Liver (tissue), 8 donors: ENCODE measurements at regions not wholly inside any gene's neighbourhood (a gene's known extent, or its start where the extent isn't known, plus 50 kb on each side); places are given as distances from the start of the nearest gene placed in this dataset.
A peak's percentile ranks its signal among the peaks of the same experiment; 100 is the strongest.

ENCODE experiments used
- DNase-seq: peaks from one replicate; pipeline ENCODE4 v3.0.0-alpha.2; 2017; ENCODE audit warnings: low spot score
- H3K27ac ChIP-seq, 2 donors: one replicate each; pipeline ENCODE4 v1.7.0; 2013; ENCODE audit warnings: inconsistent platforms in 2 of 2, low read length in 2 of 2, control low read depth in 1 of 2, low read depth in 1 of 2, mild to moderate bottlenecking in 1 of 2
- H3K27me3 ChIP-seq, 4 donors: one replicate each; pipeline versions ENCODE4 v1.6.1 to v1.7.0; 2013; ENCODE audit warnings: low read length in 3 of 4, inconsistent platforms in 1 of 4, mild to moderate bottlenecking in 1 of 4, moderate library complexity in 1 of 4; ENCODE audit not compliant: control insufficient read depth in 4 of 4, insufficient read depth in 4 of 4
- H3K36me3 ChIP-seq, 4 donors: one replicate each; pipeline versions ENCODE4 v1.6.1 to v1.7.0; 2013; ENCODE audit warnings: low read length in 3 of 4, mild to moderate bottlenecking in 3 of 4, low read depth in 1 of 4, moderate library complexity in 1 of 4; ENCODE audit not compliant: control insufficient read depth in 4 of 4, insufficient read depth in 3 of 4
- H3K4me1 ChIP-seq, 4 donors: one replicate each; pipeline versions ENCODE4 v1.6.1 to v1.7.0; 2013; ENCODE audit warnings: low read length in 3 of 4, mild to moderate bottlenecking in 3 of 4, moderate library complexity in 1 of 4; ENCODE audit not compliant: control insufficient read depth in 4 of 4, insufficient read depth in 4 of 4
- H3K4me3 ChIP-seq, 3 donors: one replicate each; pipeline versions ENCODE4 v1.6.1 to v1.7.0; 2013; ENCODE audit warnings: low read length in 3 of 3, control low read depth in 1 of 3, low read depth in 1 of 3, mild to moderate bottlenecking in 1 of 3
- H3K9ac ChIP-seq, 2 donors: one replicate each; pipeline ENCODE4 v1.7.0; 2013; ENCODE audit warnings: low read length in 2 of 2, mild to moderate bottlenecking in 2 of 2, moderate library complexity in 2 of 2, control low read depth in 1 of 2, low read depth in 1 of 2
- H3K9me3 ChIP-seq, 4 donors: one replicate each; pipeline versions ENCODE4 v1.6.1 to v1.7.0; 2013; ENCODE audit warnings: low read length in 3 of 4; ENCODE audit not compliant: control insufficient read depth in 4 of 4
- EGR1 ChIP-seq, 2 donors: IDR thresholded peaks; 2 replicates each; pipeline ENCODE4 v1.6.1; 2016 to 2018; ENCODE audit warnings: antibody characterized with exemption in 2 of 2, low read depth in 2 of 2
- FOXA1 ChIP-seq: IDR thresholded peaks from 2 replicates; pipeline ENCODE4 v1.6.1; 2016; ENCODE audit warnings: antibody characterized with exemption
- FOXA2 ChIP-seq: IDR thresholded peaks from 2 replicates; pipeline ENCODE4 v1.6.1; 2016; ENCODE audit warnings: antibody characterized with exemption
- HNF4A ChIP-seq, 2 donors: conservative IDR thresholded peaks; 2 replicates each; pipeline ENCODE4 v1.6.1; 2016; ENCODE audit warnings: antibody characterized with exemption in 2 of 2, mild to moderate bottlenecking in 2 of 2
- HNF4G ChIP-seq: IDR thresholded peaks from 2 replicates; pipeline ENCODE4 v1.6.1; 2016; ENCODE audit warnings: antibody characterized with exemption
- JUND ChIP-seq, 2 donors: IDR thresholded peaks; 2 replicates each; pipeline ENCODE4 v1.6.1; 2016; ENCODE audit warnings: antibody characterized with exemption in 2 of 2
- RAD21 ChIP-seq, 2 donors: IDR thresholded peaks; 2 replicates each; pipeline ENCODE4 v1.6.1; 2016; ENCODE audit warnings: antibody characterized with exemption in 2 of 2, mild to moderate bottlenecking in 2 of 2
- RXRA ChIP-seq, 2 donors: IDR thresholded peaks; 2 replicates each; pipeline ENCODE4 v1.6.1; 2017 to 2018; ENCODE audit warnings: antibody characterized with exemption in 2 of 2, mild to moderate bottlenecking in 1 of 2
- SP1 ChIP-seq: IDR thresholded peaks from 2 replicates; pipeline ENCODE4 v1.6.1; 2018; ENCODE audit warnings: antibody characterized with exemption, mild to moderate bottlenecking
- TAF1 ChIP-seq: conservative IDR thresholded peaks from 2 replicates; pipeline ENCODE4 v1.6.1; 2016; ENCODE audit warnings: antibody characterized with exemption, mild to moderate bottlenecking
- YY1 ChIP-seq: IDR thresholded peaks from 2 replicates; pipeline ENCODE4 v1.6.1; 2016; ENCODE audit warnings: antibody characterized with exemption, mild to moderate bottlenecking
- WGBS: extraction: QIAGEN DNeasy Blood & Tissue Kit; methylation state at CpG from one replicate; pipeline ENCODE4 v1.1.7; 2013; 5-methylcytosine and 5-hydroxymethylcytosine counted together
- TF ChIP-seq, protein P1 (sequence below): fragments of 150-350 bp; IDR thresholded peaks from 2 replicates; pipeline ENCODE4 v1.5.1; 2017; ENCODE audit warnings: improper control_type of control experiment, low read depth, low read length; ENCODE audit not compliant: missing input control
- TF ChIP-seq, protein P2 (sequence below): IDR thresholded peaks from 2 replicates; pipeline ENCODE4 v1.6.1; 2016; ENCODE audit warnings: antibody characterized with exemption
- TF ChIP-seq, protein P3 (sequence below): IDR thresholded peaks from 2 replicates; pipeline ENCODE4 v1.6.1; 2016; ENCODE audit warnings: antibody characterized with exemption
- TF ChIP-seq, protein P4 (sequence below): IDR thresholded peaks from 2 replicates; pipeline ENCODE4 v1.6.1; 2016; ENCODE audit warnings: antibody characterized with exemption
- TF ChIP-seq, protein P5 (sequence below): IDR thresholded peaks from 2 replicates; pipeline ENCODE4 v1.6.1; 2016; ENCODE audit warnings: antibody characterized with exemption, mild to moderate bottlenecking
- donor health status: healthy.
- donor health status: healthy.
- donor health status: healthy.
- donor health status: healthy.
- donor health status: healthy.

DNA sequence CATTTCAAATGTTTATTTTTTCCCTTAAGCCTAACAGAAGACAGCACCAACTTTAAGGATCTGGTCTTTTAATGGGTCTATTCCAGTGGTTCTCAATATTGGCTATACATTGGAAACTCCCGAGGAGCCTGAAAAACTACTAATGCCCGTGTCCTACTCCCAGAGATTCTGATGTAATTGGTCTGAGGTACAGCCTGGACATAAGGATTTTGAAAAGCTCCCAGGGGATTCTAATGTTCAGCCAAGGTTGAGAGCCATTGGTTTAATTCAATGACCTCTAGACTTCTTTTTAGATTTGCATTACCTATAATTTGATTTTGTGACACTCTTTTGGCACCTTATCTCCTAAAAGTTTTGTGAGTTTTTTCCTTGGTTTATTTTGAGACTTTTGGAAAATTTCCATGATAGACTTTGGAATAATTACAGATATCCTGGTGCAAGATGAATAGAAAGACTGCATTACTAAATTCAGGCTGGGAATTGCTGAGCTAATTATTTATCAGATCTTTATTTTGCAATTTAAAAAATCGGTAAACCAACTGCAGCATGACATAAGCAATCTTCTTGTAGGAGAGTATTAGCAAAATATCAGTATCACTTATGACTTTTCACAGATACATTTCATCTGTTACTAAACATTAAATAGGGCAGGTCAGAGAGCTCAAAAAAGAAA, 91.5 kb upstream of the ELL2 start:
- H3K9ac ChIP-seq, result no peak overlapping the region
- no peaks in the 10 kb centered on the region for H3K36me3 ChIP-seq
- peak overlapping the region; percentile 54 to 80 for H3K27ac ChIP-seq
- H3K4me3 ChIP-seq, result no peak overlapping the region
- 42% methylated on average over 3 of the region's 3 CpGs for WGBS
- no peaks in the 10 kb centered on the region for H3K27me3 ChIP-seq
- TF ChIP-seq SP1, result peak; percentile 41
- peak; percentile 22 to 34 for TF ChIP-seq JUND (IDR thresholded peaks at IDR 0.05)
- peak in 1 of 2 donors; percentile 28 for TF ChIP-seq EGR1 (IDR thresholded peaks at IDR 0.05; ENCODE audit: low read depth in 2 of 2)
- TF ChIP-seq, protein P1, sequence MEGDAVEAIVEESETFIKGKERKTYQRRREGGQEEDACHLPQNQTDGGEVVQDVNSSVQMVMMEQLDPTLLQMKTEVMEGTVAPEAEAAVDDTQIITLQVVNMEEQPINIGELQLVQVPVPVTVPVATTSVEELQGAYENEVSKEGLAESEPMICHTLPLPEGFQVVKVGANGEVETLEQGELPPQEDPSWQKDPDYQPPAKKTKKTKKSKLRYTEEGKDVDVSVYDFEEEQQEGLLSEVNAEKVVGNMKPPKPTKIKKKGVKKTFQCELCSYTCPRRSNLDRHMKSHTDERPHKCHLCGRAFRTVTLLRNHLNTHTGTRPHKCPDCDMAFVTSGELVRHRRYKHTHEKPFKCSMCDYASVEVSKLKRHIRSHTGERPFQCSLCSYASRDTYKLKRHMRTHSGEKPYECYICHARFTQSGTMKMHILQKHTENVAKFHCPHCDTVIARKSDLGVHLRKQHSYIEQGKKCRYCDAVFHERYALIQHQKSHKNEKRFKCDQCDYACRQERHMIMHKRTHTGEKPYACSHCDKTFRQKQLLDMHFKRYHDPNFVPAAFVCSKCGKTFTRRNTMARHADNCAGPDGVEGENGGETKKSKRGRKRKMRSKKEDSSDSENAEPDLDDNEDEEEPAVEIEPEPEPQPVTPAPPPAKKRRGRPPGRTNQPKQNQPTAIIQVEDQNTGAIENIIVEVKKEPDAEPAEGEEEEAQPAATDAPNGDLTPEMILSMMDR, result no peak
- no peak for TF ChIP-seq TAF1
- TF ChIP-seq YY1, result no peak
- TF ChIP-seq, protein P2, sequence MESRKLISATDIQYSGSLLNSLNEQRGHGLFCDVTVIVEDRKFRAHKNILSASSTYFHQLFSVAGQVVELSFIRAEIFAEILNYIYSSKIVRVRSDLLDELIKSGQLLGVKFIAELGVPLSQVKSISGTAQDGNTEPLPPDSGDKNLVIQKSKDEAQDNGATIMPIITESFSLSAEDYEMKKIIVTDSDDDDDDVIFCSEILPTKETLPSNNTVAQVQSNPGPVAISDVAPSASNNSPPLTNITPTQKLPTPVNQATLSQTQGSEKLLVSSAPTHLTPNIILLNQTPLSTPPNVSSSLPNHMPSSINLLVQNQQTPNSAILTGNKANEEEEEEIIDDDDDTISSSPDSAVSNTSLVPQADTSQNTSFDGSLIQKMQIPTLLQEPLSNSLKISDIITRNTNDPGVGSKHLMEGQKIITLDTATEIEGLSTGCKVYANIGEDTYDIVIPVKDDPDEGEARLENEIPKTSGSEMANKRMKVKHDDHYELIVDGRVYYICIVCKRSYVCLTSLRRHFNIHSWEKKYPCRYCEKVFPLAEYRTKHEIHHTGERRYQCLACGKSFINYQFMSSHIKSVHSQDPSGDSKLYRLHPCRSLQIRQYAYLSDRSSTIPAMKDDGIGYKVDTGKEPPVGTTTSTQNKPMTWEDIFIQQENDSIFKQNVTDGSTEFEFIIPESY, result no peak
- TF ChIP-seq FOXA1, result no peak
- TF ChIP-seq, protein P3, sequence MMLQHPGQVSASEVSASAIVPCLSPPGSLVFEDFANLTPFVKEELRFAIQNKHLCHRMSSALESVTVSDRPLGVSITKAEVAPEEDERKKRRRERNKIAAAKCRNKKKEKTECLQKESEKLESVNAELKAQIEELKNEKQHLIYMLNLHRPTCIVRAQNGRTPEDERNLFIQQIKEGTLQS, result peak; percentile 48
- peak; percentile 66 to 75 for TF ChIP-seq HNF4A (conservative IDR thresholded peaks at IDR 0.05)
- TF ChIP-seq, protein P4, sequence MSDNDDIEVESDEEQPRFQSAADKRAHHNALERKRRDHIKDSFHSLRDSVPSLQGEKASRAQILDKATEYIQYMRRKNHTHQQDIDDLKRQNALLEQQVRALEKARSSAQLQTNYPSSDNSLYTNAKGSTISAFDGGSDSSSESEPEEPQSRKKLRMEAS, result no peak
- TF ChIP-seq FOXA2, result no peak
- TF ChIP-seq RAD21 (IDR thresholded peaks at IDR 0.05), result peak; percentile 30 to 33
- no peak for TF ChIP-seq HNF4G
- no peak for TF ChIP-seq RXRA (IDR thresholded peaks at IDR 0.05)
- TF ChIP-seq, protein P5, sequence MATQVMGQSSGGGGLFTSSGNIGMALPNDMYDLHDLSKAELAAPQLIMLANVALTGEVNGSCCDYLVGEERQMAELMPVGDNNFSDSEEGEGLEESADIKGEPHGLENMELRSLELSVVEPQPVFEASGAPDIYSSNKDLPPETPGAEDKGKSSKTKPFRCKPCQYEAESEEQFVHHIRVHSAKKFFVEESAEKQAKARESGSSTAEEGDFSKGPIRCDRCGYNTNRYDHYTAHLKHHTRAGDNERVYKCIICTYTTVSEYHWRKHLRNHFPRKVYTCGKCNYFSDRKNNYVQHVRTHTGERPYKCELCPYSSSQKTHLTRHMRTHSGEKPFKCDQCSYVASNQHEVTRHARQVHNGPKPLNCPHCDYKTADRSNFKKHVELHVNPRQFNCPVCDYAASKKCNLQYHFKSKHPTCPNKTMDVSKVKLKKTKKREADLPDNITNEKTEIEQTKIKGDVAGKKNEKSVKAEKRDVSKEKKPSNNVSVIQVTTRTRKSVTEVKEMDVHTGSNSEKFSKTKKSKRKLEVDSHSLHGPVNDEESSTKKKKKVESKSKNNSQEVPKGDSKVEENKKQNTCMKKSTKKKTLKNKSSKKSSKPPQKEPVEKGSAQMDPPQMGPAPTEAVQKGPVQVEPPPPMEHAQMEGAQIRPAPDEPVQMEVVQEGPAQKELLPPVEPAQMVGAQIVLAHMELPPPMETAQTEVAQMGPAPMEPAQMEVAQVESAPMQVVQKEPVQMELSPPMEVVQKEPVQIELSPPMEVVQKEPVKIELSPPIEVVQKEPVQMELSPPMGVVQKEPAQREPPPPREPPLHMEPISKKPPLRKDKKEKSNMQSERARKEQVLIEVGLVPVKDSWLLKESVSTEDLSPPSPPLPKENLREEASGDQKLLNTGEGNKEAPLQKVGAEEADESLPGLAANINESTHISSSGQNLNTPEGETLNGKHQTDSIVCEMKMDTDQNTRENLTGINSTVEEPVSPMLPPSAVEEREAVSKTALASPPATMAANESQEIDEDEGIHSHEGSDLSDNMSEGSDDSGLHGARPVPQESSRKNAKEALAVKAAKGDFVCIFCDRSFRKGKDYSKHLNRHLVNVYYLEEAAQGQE, result no peak
- H3K9me3 ChIP-seq, result no peaks in the 10 kb centered on the region
- peaks cover 3 to 34% (median 12%) of the 10 kb centered on the region in 4 donors for H3K4me1 ChIP-seq
- DNase-seq, result no peak
